B cell (primary cell): ENCODE measurements at regions not wholly inside any gene's neighbourhood (a gene's known extent, or its start where the extent isn't known, plus 50 kb on each side); places are given as distances from the start of the nearest gene placed in this dataset.

Experiments used
- ATAC-seq: fragments of 200-7000 bp; cut with Tn5 transposase; one replicate; pipeline ENCODE4 v1.10.0; 2021; ENCODE audit warnings: low read depth, mild to moderate bottlenecking, moderate number of reproducible peaks, moderate library complexity
- CTCF ChIA-PET: fragments of 350-600 bp; sonication (Branson Sonifier 250); formaldehyde crosslinking; loops from one replicate; lab custom pipeline; 2021; ENCODE audit warnings: antibody characterized with exemption, inconsistent platforms; lab: Charles Lee
- POLR2A ChIA-PET: fragments of 350-600 bp; sonication (Branson Sonifier 250); formaldehyde crosslinking; loops from one replicate; lab custom pipeline; 2021; ENCODE audit warnings: antibody characterized with exemption; lab: Charles Lee
- DNase-seq: peaks from one replicate; pipeline ENCODE4 v3.0.0; 2013
- H2AFZ ChIP-seq: 2 replicates; pipeline ENCODE4 v1.6.1; 2012; ENCODE audit warnings: mild to moderate bottlenecking, low read depth, low read length; ENCODE audit not compliant: insufficient read depth, poor library complexity, severe bottlenecking
- H3K27ac ChIP-seq, 2 donors: 1 replicate in 1 of 2; 2 replicates in 1 of 2; pipeline ENCODE4 v1.5.1; 2012 to 2013; ENCODE audit warnings: low read length in 2 of 2, mild to moderate bottlenecking in 2 of 2, moderate library complexity in 1 of 2
- H3K27me3 ChIP-seq, 4 experiments: fragments of 200-600 bp in 1 of 4; sonication (generic) in 1 of 4; replicated peaks in 1 of 4; 1 replicate in 2 of 4; 2 replicates in 2 of 4; pipeline versions ENCODE4 v1.6.1 to v1.7.0; 2013 to 2016; ENCODE audit warnings: low read length in 3 of 4, mild to moderate bottlenecking in 2 of 4, mixed read lengths in 1 of 4, moderate library complexity in 1 of 4; ENCODE audit not compliant: insufficient read depth in 4 of 4, control insufficient read depth in 3 of 4; ENCODE audit errors: control extremely low read depth in 1 of 4
- H3K36me3 ChIP-seq, 2 experiments: replicated peaks in 1 of 2; 1 replicate in 1 of 2; 2 replicates in 1 of 2; pipeline versions ENCODE4 v1.6.1 to v1.7.1; 2013; ENCODE audit warnings: low read length in 1 of 2; ENCODE audit not compliant: insufficient read depth in 2 of 2, control insufficient read depth in 1 of 2; ENCODE audit errors: control extremely low read depth in 1 of 2, extremely low read depth in 1 of 2
- H3K4me1 ChIP-seq, 2 donors: fragments of 200-600 bp in 1 of 2; sonication (generic) in 1 of 2; 1 replicate in 1 of 2; 2 replicates in 1 of 2; pipeline versions ENCODE4 v1.5.1 to v1.6.1; 2013 to 2017; ENCODE audit warnings: low read length in 2 of 2; ENCODE audit not compliant: control insufficient read depth in 2 of 2, insufficient read depth in 2 of 2
- H3K4me2 ChIP-seq: replicated peaks from 2 replicates; pipeline ENCODE3; 2012; ENCODE audit warnings: mild to moderate bottlenecking, low read depth, low read length; ENCODE audit not compliant: poor library complexity, severe bottlenecking
- H3K4me3 ChIP-seq, 5 experiments: fragments of 200-600 bp in 1 of 5; sonication (generic) in 1 of 5; 1 replicate in 3 of 5; 2 replicates in 2 of 5; pipeline versions ENCODE4 v1.5.1 to v1.7.0; 2011 to 2016; ENCODE audit warnings: low read length in 4 of 5, mild to moderate bottlenecking in 4 of 5, low read depth in 2 of 5, control low read depth in 1 of 5, moderate library complexity in 1 of 5; ENCODE audit not compliant: insufficient read depth in 1 of 5; ENCODE audit errors: control extremely low read depth in 1 of 5, extremely low read depth in 1 of 5
- H3K79me2 ChIP-seq: fragments of 200-600 bp; sonication (generic); one replicate; pipeline ENCODE4 v1.6.0; 2016; ENCODE audit warnings: low read length; ENCODE audit not compliant: control insufficient read depth, insufficient read depth
- H3K9ac ChIP-seq: fragments of 200-600 bp; sonication (generic); 2 replicates; pipeline ENCODE4 v1.6.1; 2017; ENCODE audit warnings: mild to moderate bottlenecking, low read length, moderate library complexity
- H3K9me3 ChIP-seq, 3 donors: one replicate each; pipeline versions ENCODE4 v1.6.1 to v1.7.1; 2013; ENCODE audit warnings: low read length in 2 of 3; ENCODE audit not compliant: control insufficient read depth in 2 of 3, insufficient read depth in 1 of 3; ENCODE audit errors: control extremely low read depth in 1 of 3
- H4K20me1 ChIP-seq: 2 replicates; pipeline ENCODE4 v1.6.0; 2012; ENCODE audit warnings: mild to moderate bottlenecking, low read length; ENCODE audit not compliant: insufficient read depth, control insufficient read depth, poor library complexity, severe bottlenecking
- H3K27ac Mint-ChIP-seq: one replicate; pipeline ENCODE4 v1.8.0; 2021; ENCODE audit warnings: mixed read lengths
- H3K27me3 Mint-ChIP-seq: one replicate; pipeline ENCODE4 v1.8.0; 2021; ENCODE audit warnings: mixed read lengths
- H3K4me1 Mint-ChIP-seq: one replicate; pipeline ENCODE4 v1.8.0; 2021; ENCODE audit warnings: mixed read lengths
- H3K4me3 Mint-ChIP-seq: one replicate; pipeline ENCODE4 v1.8.0; 2021; ENCODE audit warnings: mixed read lengths
- H3K9me3 Mint-ChIP-seq: one replicate; pipeline ENCODE4 v1.8.0; 2022; ENCODE audit warnings: mixed read lengths; ENCODE audit not compliant: insufficient read depth
- EZH2 ChIP-seq: IDR thresholded peaks from 2 replicates; pipeline ENCODE4 v1.6.1; 2012; ENCODE audit warnings: borderline replicate concordance, low read depth, mild to moderate bottlenecking, moderate library complexity, low read length; ENCODE audit not compliant: insufficient read depth, poor library complexity, severe bottlenecking
- WGBS: methylation state at CpG from one replicate; pipeline ENCODE4 v1.1.5; 2013; ENCODE audit warnings: missing lambda C conversion rate; ENCODE audit not compliant: insufficient coverage; 5-methylcytosine and 5-hydroxymethylcytosine counted together
- intact Hi-C: fragments of 100-400 bp; cut with micrococcal nuclease; formaldehyde crosslinking; loops from one replicate; pipeline ENCODE4 v1.10.0; 2022
- TF ChIP-seq, protein P1 (sequence below): fragments of 200-600 bp; IDR thresholded peaks from one replicate; pipeline ENCODE4 v1.8.0; 2022; ENCODE audit warnings: antibody characterized with exemption, mild to moderate bottlenecking

DNA sequence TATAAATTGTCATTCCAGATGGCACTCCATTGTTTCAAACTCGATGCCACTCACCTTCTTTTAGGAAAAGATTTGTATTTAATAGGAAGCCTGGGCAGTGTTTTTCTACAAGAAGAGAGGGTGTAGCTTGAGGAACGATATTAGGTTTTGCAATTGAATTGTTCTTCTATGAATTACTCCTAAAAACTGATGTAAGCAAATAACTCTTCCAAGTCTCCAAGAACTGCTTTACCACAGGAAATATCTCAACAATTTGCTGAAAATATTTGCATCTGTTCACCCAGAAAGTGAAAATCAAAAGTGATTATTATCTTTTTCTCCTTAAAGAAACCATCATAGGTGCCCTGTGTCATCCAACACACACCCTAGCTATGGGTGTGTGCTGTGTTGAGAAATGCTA lies 261.3 kb upstream of the MEOX2 start:
- intact Hi-C loops, result no loop called here
- WGBS, result no CpG with 5 or more reads among the region's 2 CpGs

DNA sequence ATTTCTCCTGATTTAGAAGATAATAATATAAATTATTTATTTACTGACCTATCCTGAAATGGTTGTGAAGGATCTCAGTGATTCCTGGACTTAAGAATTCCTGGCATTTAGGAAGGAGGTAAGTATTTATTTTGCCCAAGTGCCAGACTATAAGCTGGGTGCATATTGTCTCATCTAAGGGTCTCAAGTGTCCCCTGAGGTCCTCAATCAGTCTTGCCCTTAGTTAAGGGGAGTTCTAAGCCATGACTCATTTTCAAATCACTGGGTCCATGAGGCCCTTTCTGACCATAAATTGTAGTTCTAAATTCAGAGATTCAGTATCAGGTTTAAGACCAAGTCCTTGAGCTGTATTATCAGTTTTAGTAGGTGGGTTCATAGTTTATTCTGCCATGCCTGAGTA lies 251.6 kb upstream of the MEOX2 start:
- Histone ChIP-seq H3K27ac (no peak overlapping the region), H3K4me2 (no peak overlapping the region), H2AFZ (no peak overlapping the region), H3K4me1 (no peaks in the 10 kb centered on the region), H3K9ac (no peak overlapping the region), H3K9me3 (no peaks in the 10 kb centered on the region), H4K20me1 (no peaks in the 10 kb centered on the region), H3K27me3 (no peaks in the 10 kb centered on the region), H3K79me2 (no peaks in the 10 kb centered on the region), H3K4me3 (no peak overlapping the region), H3K36me3 (no peaks in the 10 kb centered on the region)
- H3K27me3 Mint-ChIP-seq, result no peaks in the 10 kb centered on the region
- ChIA-PET POLR2A (no interaction called here), CTCF (no interaction called here)
- no peak overlapping the region for H3K4me3 Mint-ChIP-seq
- DNase-seq, result no peak
- intact Hi-C loops, result no loop called here
- no peak for ATAC-seq
- H3K9me3 Mint-ChIP-seq, result no peaks in the 10 kb centered on the region
- TF ChIP-seq, protein P1, sequence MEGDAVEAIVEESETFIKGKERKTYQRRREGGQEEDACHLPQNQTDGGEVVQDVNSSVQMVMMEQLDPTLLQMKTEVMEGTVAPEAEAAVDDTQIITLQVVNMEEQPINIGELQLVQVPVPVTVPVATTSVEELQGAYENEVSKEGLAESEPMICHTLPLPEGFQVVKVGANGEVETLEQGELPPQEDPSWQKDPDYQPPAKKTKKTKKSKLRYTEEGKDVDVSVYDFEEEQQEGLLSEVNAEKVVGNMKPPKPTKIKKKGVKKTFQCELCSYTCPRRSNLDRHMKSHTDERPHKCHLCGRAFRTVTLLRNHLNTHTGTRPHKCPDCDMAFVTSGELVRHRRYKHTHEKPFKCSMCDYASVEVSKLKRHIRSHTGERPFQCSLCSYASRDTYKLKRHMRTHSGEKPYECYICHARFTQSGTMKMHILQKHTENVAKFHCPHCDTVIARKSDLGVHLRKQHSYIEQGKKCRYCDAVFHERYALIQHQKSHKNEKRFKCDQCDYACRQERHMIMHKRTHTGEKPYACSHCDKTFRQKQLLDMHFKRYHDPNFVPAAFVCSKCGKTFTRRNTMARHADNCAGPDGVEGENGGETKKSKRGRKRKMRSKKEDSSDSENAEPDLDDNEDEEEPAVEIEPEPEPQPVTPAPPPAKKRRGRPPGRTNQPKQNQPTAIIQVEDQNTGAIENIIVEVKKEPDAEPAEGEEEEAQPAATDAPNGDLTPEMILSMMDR, result no peak
- no peak for TF ChIP-seq EZH2
- no peaks in the 10 kb centered on the region for H3K4me1 Mint-ChIP-seq
- no peak overlapping the region for H3K27ac Mint-ChIP-seq

More for the DNA sequence above, 261.3 kb upstream of the MEOX2 start:
- H3K9me3 Mint-ChIP-seq, result no peaks in the 10 kb centered on the region
- Histone ChIP-seq H3K79me2 (no peaks in the 10 kb centered on the region), H3K9me3 (no peaks in the 10 kb centered on the region), H4K20me1 (no peaks in the 10 kb centered on the region), H2AFZ (no peak overlapping the region), H3K36me3 (no peaks in the 10 kb centered on the region), H3K4me1 (no peaks in the 10 kb centered on the region), H3K4me3 (no peak overlapping the region), H3K27ac (no peak overlapping the region), H3K9ac (no peak overlapping the region), H3K4me2 (no peak overlapping the region), H3K27me3 (no peaks in the 10 kb centered on the region)
- ATAC-seq (no peak), DNase-seq (no peak)
- POLR2A ChIA-PET, result no interaction called here
- no peak overlapping the region for H3K27ac Mint-ChIP-seq
- H3K4me1 Mint-ChIP-seq, result no peaks in the 10 kb centered on the region
- H3K4me3 Mint-ChIP-seq, result no peak overlapping the region
- CTCF ChIA-PET, result no interaction called here
- TF ChIP-seq, protein P1, result no peak
- no peak for TF ChIP-seq EZH2
- H3K27me3 Mint-ChIP-seq, result no peaks in the 10 kb centered on the region
